ENCODE measurements at regions not wholly inside any gene's neighbourhood (a gene's known extent, or its start where the extent isn't known, plus 50 kb on each side); places are given as distances from the start of the nearest gene placed in this dataset.

GRCh38 chr16:86374603-86375130 is 135.7 kb upstream of the FOXF1 start:
- TF ChIP-seq POLR2A (IDR thresholded peaks at IDR 0.05; ENCODE audit: low read depth, low read length) = no peak
- TF ChIP-seq POLR2AphosphoS5 (IDR thresholded peaks at IDR 0.05; ENCODE audit: low read depth, low read length) = no peak
- no peak for TF ChIP-seq TAF1 (IDR thresholded peaks at IDR 0.05; ENCODE audit: low read depth, low read length)
- no peak for TF ChIP-seq SPI1 (IDR thresholded peaks at IDR 0.05; ENCODE audit: low read depth, low read length)
